NCI-H1105 (cell line): ENCODE measurements at regions not wholly inside any gene's neighbourhood (a gene's known extent, or its start where the extent isn't known, plus 50 kb on each side); places are given as distances from the start of the nearest gene placed in this dataset.
"Not testable (repeated sequence)": the region's sequence is repeated elsewhere in the genome, so short reads cannot be mapped to it uniquely, and the experiment has no call there.

ENCODE experiments used
- DNase-seq: peaks from one replicate; lab custom pipeline; 2025; lab: John Stamatoyannopoulos, UW

GRCh38 chr15:26260517-26261133 is 397.5 kb upstream of the ATP10A start:
- DNase-seq, result no peak

GRCh38 chr15:26259581-26259980 is 396.5 kb upstream of the ATP10A start:
- DNase-seq, result no peak

GRCh38 chr15:26244782-26245181 is 381.7 kb upstream of the ATP10A start:
- not testable (repeated sequence) for DNase-seq

- no peak for DNase-seq
These were observed 380.3 kb upstream of the ATP10A start for GRCh38 chr15:26243382-26243781.

- no peak for DNase-seq
These were observed 379.5 kb upstream of the ATP10A start for GRCh38 chr15:26242565-26243071.

GRCh38 chr15:26235864-26236263 is 372.7 kb upstream of the ATP10A start:
- DNase-seq, result no peak

- peak; percentile 30 for DNase-seq
These were observed 372.0 kb upstream of the ATP10A start for GRCh38 chr15:26234976-26235767.

- DNase-seq, result no peak
These were observed 369.6 kb upstream of the ATP10A start for GRCh38 chr15:26232691-26233090.

GRCh38 chr15:26231096-26231495 is 368.0 kb upstream of the ATP10A start:
- no peak for DNase-seq

GRCh38 chr15:26224266-26224665 is 361.1 kb upstream of the ATP10A start:
- no peak for DNase-seq

GRCh38 chr15:26223720-26224119 is 360.6 kb upstream of the ATP10A start:
- no peak for DNase-seq

- DNase-seq, result no peak
These were observed 359.7 kb upstream of the ATP10A start for GRCh38 chr15:26222781-26223180.

- DNase-seq, result not testable (repeated sequence)
These were observed 353.9 kb upstream of the ATP10A start for GRCh38 chr15:26217043-26217442.

GRCh38 chr15:26214290-26214689 is 351.2 kb upstream of the ATP10A start:
- DNase-seq, result no peak

- no peak for DNase-seq
These were observed 350.3 kb upstream of the ATP10A start for GRCh38 chr15:26213427-26213826.

GRCh38 chr15:26212109-26212508 is 349.0 kb upstream of the ATP10A start:
- no peak for DNase-seq

GRCh38 chr15:26210980-26211379 is 347.9 kb upstream of the ATP10A start:
- DNase-seq, result no peak

GRCh38 chr15:26201177-26201858 is 338.2 kb upstream of the ATP10A start:
- DNase-seq, result peak; percentile 1

- DNase-seq, result no peak
These were observed 337.3 kb upstream of the ATP10A start for GRCh38 chr15:26200427-26200826.

GRCh38 chr15:26197719-26198118 is 334.6 kb upstream of the ATP10A start:
- DNase-seq, result no peak

GRCh38 chr15:26197060-26197459 is 333.9 kb upstream of the ATP10A start:
- DNase-seq, result no peak

GRCh38 chr15:26191193-26191592 is 328.1 kb upstream of the ATP10A start:
- no peak for DNase-seq

GRCh38 chr15:26186138-26186537 is 323.0 kb upstream of the ATP10A start:
- not testable (repeated sequence) for DNase-seq
